HG02840 (cell line): ENCODE measurements at regions not wholly inside any gene's neighbourhood (a gene's known extent, or its start where the extent isn't known, plus 50 kb on each side); places are given as distances from the start of the nearest gene placed in this dataset.
A peak's percentile ranks its signal among the peaks of the same experiment; 100 is the strongest.

Experiments used
- ATAC-seq: cut with Tn5 transposase; IDR thresholded peaks from one replicate; pipeline ENCODE4 v1.9.1; 2021; ENCODE audit warnings: mild to moderate bottlenecking, moderate library complexity, moderate number of reproducible peaks; ENCODE audit not compliant: unreplicated experiment, low FRiP score

DNA sequence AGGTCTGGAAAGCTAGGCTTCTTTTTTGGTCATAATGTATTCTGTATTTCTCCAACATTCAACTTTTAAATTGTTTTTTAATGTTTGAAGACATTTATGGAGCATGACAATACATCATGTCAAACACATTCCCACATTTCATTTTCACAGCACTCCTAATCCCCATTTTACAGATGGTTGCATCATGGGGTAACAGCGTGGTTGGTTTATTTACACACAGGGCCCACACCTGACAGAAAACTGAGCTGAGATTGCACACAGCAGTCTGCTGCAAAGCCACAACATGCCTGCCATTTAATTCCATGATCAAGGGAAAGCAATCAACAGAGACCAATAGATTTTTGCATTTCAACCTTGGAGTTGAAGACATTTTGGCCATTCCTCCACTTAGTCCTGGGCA is 335.7 kb upstream of the MGAT5 start:
- no peak for ATAC-seq

DNA sequence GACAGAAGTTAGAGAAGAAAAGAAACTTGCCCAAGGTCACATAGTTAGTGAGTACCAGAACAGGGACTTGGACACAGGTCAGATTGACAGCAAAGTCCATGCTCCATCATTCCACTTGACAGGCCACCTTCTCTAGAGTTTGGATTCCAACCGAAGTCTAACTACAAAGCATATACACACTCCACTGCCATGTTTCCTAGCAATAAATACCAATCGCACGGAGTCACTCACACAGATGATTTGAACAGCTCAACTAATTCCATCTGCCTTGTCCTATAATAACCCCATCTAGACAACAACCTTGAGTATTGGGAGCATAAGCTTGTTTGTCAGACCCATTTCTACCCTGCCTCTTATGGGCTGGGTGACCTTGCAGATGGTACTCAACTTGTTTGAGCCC is 334.6 kb upstream of the MGAT5 start:
- no peak for ATAC-seq

DNA sequence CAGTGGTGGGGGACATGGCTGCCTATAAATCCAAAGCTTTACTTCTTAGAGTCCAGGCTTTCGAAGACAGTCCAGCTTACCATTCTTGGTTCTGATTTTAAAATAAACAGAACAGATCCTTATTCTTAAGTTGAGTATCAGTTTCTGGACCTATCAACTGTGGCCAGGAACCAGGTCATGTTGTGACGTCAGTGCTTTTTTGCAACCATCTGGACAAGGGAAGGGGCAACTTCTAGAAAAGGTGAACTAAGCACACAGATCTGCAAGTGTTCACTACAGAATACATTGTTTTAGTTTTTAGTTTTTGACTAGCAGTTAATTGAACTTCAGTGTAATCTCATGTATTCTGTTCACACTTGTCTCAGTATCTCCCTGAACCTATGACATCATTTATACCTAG is 326.0 kb upstream of the MGAT5 start:
- ATAC-seq = no peak

DNA sequence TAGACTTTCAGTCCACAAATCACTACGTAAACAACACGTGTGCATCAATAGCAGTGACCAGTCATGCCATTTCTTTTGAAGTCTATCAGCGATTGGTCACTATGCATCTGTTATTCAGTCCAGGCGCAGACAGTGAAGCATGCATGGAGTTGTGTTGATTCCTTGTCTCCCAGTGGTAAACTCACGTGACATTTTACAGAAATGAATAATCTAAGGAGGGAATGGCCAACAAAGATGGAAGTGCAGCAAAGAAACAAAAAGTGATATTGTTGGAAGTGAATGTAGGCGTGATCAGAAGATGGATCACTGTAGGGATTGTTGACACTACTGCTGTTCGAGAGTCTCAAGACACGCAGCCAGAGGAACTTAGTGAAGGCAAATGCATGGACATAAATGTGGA is 317.8 kb upstream of the MGAT5 start:
- no peak for ATAC-seq

DNA sequence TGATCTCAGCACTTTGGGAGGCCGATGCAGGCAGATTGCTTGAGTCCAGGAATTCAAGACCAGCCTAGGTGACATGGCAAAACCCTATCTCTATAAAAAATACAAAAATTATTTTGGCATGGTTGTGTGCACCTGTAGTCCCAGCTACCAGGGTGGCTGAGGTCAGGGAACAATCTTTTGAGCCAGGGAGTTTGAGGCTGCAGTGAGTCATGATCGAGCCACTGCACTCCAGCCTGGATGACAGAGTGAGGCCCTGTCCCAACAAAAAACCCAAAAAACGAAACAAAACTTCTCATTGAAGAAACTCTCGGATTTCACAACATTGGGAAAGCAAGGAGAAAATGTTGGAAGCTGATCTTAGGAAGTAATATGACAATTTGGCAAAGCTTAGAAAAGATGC is 317.3 kb upstream of the MGAT5 start:
- ATAC-seq = no peak

DNA sequence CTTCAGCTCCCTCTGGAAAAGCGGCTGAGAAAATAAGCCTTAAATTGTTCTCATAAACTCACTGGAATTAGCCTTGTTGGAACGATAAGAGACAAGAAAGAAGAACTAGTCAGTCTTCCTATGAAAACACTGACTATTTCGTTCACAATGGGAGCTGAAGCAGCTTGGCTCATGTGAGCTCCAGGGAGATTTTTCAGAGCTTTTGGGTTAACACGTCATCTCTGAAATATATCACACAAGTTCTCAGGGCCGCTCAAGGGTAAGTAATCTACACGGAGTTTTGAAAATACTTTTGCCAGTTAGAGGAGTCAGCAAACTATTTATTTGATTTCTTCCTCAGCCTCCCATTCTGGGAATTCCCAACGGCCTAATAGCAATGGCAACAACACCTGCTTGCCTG is 316.2 kb upstream of the MGAT5 start:
- no peak for ATAC-seq

DNA sequence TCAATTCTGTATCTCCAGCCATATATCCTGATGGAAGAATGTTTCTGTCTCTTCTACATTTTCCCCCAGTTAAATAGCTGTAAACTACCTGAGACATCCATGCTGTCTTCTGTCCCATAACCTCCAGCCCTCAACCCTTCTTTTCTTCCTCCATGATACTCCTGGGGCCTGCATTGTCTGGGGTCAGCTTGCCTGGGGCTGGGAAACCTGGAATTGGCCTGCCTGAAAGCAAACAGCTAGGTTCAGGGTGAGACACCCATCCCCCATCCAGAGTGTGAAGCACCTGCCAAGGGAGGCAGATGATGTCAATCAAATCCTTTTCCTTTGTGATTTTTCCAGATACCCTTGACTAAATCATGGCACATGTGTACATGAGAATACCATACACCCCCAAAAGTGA is 313.7 kb upstream of the MGAT5 start:
- ATAC-seq = no peak

DNA sequence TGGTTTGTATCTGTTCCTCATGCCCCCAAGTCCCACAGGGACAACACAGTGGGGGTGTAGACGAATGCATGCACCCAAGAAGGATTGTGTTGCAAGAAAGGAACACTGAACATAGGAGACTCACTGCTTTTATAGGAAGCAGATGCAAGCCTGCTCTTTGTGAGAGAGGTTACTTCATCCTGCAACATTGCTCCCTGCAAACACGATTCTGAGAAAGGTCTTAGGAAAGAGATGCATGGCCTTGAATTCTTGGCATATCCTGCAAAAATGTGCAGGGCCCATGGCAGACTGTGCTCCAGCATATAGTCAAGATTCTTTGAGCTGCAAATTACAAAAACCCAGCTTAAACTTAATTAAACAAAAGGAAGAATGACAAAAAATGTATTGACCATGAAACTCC is 312.2 kb upstream of the MGAT5 start:
- no peak for ATAC-seq

DNA sequence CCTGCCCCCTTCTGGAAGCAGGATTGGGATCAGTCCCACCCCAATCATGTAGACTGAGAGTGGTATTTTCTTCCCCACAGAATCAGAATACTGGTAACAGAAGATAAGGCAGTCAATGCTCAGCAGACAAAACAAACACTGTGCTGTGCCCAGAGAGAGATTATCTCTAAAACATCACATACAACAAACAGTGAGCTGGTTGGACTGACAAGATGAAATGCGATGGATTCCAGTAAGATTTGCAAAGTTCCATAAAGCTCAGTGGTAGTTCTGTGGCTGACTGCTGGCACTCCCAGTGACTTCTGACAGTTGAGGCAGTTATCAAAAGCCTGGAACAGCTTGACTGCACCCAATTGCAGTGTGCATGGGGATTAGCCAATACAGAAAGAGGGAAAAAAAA is 311.5 kb upstream of the MGAT5 start:
- ATAC-seq = no peak

DNA sequence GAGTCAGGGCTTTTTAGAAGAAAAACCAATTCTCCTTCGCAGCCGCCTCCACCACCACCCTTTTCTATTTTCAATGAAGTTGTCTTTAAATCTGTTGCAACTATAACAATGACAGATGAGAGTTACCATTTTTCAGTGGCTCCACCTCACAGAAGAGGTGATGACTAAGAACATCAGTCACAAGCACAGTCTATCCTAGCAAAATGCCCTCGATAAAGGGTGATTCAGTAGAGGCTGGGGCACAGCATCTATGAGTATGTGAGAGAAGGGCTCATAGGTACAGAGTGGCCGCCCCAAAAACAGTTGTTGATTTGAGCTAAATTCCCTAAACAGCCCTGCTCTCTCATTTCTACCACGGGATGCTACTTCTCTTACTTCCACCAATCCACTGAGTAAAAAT is 310.8 kb upstream of the MGAT5 start:
- no peak for ATAC-seq

DNA sequence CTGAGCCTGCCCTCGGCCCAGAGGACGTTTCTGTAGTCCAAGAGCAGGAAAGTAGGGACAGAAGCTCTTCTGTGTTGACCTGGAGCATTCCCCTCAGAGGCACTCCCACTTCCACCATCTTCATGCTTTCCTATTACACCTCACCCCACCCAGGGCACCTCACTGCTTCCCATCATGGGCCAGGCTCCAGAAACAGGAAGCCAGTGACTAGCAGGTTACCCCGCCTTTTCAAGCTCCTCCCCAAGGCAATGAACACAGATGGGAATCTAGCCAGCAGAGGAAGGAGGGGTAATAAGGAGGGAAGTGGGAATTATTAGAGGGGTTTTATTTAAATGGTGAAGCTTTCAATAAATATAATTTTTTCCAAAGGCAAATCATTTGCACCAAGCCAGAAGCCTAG is 308.8 kb upstream of the MGAT5 start:
- ATAC-seq = no peak

DNA sequence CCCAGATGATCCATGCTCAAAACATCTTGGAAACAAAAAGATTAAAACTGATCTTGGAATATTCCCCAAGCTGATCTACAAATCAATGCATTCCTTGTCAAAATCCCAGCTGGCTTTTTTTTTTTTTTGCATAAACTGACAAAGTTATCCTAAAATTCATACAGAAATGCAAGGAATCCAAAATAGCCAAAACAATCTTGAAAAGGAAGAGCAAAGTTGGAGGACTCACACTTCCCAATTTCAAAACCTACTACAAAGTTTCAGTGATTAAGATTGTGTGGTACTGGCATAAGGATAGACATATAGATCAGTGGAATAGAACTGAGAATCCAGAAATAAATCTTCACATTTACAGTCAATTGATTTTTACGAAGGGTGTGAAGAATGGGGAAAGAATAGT is 306.8 kb upstream of the MGAT5 start:
- ATAC-seq = no peak

DNA sequence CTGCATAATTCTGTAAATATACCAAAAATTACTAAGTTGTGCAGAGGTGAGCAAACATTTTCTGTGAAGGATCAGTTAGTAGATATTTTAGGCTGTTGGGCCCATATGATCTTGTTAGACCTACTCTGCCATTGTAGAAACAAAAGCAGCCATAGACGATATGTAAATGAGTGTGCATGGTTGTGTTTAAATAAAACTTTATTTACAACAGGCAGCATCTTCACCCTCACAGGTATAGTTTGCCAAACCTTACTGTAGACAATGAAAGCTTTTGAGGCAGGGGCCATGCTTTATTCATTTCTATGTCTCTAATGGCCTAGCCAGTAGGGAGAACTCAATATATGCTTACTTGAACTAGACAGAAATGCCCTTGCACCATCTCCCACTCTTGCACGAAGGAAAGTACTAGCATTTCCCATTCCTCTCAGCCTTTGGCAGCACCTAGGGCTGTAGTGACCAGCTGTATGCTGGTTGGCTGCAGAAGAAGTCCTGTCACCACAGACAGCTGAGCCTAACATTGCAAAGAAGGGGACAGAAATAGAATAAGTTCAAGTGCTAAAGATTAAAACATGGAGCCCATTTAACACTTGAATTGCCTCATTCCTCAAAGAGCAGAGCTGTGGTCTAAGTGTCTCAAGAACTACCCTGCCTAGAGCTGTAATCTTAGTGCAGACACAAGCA is 305.1 kb upstream of the MGAT5 start:
- no peak for ATAC-seq

DNA sequence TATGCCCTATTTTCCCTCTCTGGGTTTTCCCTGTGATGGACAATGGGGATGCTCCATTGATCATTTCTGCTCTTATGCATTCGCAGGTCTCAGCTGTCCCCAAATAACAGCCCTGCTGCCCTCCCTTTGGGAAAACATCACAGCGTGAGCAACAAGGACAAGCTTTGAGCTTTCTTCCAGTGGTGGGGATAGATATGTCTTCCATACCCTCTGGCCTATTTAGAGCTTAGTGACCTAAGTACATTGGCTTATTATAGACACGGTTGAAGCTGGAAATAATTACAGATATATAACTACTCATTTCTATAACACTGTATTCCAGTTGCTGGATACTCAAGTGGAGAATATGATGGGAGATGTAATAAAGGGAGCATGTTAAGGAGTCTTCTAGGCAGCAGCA is 304.3 kb upstream of the MGAT5 start:
- no peak for ATAC-seq

DNA sequence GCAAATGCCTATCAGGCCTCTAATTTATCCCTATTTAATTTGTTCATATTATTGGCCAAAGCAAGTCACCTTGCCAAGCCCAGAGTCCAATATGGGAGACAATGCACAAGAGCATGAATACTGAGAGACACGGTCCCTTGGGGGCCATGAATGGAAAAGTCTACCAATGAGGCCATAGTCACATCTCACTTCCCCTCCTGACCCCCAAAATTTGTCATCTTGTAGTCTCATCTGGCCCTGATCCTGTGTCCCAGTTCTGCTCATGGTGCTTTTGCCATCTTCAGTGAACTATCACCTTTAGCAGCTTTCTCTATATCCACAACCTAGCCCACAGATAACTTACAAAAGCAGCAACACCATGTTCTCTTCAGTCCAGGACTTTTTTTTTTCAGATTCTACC is 302.7 kb upstream of the MGAT5 start:
- ATAC-seq = no peak

DNA sequence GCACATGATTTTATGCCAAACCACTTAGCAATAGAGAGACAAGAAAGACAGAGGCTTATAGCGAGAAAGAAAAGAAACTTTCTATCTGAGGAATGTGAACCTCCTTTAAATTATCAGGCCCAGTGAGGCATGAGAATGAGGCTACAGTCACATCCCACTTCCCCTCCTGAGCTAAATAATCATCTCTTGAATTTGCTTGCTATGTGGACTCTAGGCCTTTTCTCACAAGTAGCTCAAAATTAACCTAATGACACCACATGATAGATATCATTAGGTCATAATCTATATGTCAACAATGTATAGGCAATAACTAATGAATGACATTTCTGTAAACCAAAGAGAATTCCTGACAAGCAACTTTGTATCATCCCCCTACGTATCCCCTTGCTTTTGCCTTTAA is 301.5 kb upstream of the MGAT5 start:
- peak; percentile 72 for ATAC-seq

DNA sequence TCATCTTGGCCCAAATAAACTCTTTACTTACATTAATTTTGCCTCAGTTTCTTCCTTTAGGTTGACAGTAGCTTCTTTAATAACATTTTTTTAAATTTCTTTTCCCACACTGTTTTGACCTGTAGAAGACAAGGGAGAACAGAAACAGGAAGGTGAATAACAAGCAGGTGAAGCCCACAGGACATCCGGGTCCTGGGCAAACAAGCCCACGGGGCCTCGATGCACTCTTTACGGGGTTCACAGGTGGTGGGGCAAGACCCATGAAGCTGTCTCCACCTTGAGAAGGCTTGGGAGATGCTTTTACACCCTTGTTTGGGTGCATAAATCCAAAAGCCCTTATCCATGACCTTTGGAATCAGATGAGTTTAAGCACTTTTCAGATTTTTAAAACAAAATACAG is 301.0 kb upstream of the MGAT5 start:
- ATAC-seq = no peak

DNA sequence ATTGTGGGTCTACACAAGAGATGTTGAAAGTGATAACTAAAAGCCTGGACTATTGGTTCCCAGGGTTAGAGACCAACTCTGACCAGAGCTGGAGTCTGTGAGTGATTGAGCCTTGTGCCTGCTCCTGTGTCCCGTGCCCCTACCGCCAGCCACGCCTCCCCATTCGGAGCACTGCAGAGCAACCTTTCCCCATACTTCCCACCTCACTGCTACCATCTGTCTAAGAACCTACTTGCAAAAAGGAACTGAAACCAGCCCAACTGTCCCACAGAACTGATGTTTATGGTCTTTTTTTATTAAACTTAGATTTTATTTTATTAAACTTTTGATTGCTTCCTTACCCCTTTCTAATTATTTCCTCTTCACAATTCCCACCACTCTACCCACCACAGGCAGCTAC is 300.3 kb upstream of the MGAT5 start:
- no peak for ATAC-seq

DNA sequence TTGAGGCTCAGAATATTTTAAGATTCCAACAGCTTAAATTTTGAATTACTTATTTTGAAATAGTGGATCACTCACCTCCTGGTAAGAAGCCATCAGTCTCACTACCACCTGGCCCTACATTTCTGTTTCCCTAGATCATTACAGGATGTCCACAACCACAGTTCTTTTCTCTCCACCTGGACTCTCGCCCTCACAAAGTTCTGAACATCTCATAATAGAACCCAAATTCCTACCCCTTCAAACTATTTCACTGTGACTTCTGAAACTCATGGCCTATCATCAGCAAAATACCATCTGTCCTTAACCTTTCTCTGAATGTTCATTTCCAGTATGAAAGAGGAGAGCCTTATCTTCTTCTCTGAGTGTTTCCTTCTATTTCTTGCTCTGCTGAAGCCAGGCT is 299.2 kb upstream of the MGAT5 start:
- no peak for ATAC-seq

DNA sequence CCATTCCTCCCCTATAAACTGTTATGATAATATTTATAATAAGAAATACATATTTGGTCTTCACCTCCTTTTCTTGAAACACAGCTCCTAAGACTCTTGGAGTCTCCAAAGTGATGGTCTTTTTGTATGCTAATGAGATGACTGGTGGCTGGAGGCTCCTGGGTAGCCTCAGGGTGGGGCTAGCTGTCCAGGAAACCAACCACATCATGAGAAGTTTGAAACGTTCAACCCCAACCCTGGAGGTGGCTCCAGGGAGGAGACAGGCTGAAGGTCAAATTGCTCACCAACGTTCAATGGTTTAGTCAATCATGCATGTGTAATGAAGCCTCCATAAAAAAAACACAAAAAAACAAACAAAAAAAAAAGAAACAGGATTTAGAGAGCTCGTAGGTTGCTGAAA is 298.7 kb upstream of the MGAT5 start:
- no peak for ATAC-seq

DNA sequence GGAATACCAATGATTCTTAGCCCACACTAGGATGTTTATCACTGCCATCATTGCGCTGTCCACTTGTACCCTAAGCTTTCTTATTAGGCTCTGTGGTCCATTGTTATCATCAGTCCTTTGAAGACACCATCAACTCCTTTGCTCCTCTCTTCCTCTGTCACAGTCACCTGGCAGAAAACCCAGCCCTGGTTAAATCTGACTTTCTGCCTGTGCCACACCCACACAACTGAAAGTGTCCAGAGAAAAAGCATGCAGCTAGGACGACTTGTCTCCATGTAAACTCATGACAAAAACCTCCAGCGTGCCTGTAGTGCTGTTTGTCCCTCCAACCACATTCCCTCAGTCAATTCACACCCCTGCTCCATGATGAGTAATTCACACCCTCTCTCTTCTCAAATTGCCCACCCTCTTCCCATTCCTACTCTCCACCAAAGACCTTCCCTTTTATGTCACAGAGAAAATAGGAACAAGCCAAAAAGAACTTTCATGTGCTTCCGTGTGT is 297.4 kb upstream of the MGAT5 start:
- ATAC-seq = no peak

DNA sequence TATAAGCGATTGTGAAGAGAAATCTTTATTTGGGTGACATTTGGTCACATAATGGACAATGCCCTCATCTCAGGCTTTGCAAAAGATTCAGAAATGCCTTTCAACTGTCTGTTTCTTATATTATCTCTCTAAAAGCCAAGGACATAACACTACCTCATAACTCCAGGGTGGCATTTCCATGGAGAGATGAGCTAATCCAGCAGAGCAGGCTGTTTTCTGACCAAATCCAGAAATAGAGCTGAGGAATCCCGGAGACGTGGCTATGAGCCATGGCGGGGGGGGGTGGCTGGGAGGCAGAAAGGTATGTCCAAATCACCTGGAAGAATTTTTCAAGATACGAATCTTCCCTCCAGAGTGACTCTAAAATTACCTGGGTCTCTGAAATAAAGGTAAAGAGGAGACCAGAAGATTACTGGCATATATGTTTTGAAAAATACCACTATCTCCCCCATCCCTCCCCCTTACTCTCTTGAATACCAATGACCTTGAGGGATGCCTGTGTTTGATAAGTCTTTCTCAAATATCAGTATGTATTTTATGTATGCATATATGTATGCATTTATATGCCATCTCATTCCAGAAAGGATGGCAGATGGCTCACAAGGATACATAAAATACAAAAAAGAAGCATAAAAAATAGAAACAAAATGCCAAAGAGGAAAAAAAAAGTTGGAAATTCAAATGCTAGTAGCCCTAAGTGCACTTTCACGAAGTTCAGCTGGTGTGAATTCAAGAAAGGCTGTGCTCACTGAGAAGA is 296.0 kb upstream of the MGAT5 start:
- no peak for ATAC-seq
